Keratinocyte (primary cell): ENCODE measurements at regions not wholly inside any gene's neighbourhood (a gene's known extent, or its start where the extent isn't known, plus 50 kb on each side); places are given as distances from the start of the nearest gene placed in this dataset.

ENCODE experiments used
- CTCF ChIP-seq, 3 experiments: IDR thresholded peaks in 1 of 3; conservative IDR thresholded peaks in 1 of 3; optimal IDR thresholded peaks in 1 of 3; 2 replicates in 2 of 3; 3 replicates in 1 of 3; pipeline versions ENCODE3 to v1.5.1; 2011; ENCODE audit warnings: low read length in 3 of 3, mild to moderate bottlenecking in 3 of 3, moderate library complexity in 2 of 3, control low read depth in 1 of 3, inconsistent platforms in 1 of 3; ENCODE audit not compliant: insufficient read depth in 2 of 3; ENCODE audit errors: extremely low read depth in 1 of 3
- EZH2 ChIP-seq: IDR thresholded peaks from one replicate; pipeline ENCODE4 v1.6.1; 2012; ENCODE audit warnings: inconsistent platforms, mild to moderate bottlenecking, low read length, moderate library complexity

GRCh38 chr1:5222626-5223025, 568.2 kb downstream of the AJAP1 start:
- TF ChIP-seq EZH2 (no peak), CTCF (optimal IDR thresholded peaks at IDR 0.05 in 1 of 3, IDR thresholded peaks at IDR 0.05 in 1 of 3, conservative IDR thresholded peaks at IDR 0.05 in 1 of 3; ENCODE audit: extremely low read depth in 1 of 3, insufficient read depth in 2 of 3, low read length in 3 of 3) (no peak)
